CMK (cell line): ENCODE measurements at regions not wholly inside any gene's neighbourhood (a gene's known extent, or its start where the extent isn't known, plus 50 kb on each side); places are given as distances from the start of the nearest gene placed in this dataset.
"Not testable (repeated sequence)": the region's sequence is repeated elsewhere in the genome, so short reads cannot be mapped to it uniquely, and the experiment has no call there.

ENCODE experiments used
- DNase-seq: peaks from one replicate; pipeline ENCODE4 v3.0.0-alpha.2; 2010; ENCODE audit warnings: low read depth

GRCh38 chr15:35929740-35930444 is 383.9 kb upstream of the DPH6 start:
- no peak for DNase-seq

GRCh38 chr15:35931799-35932341 is 385.9 kb upstream of the DPH6 start:
- DNase-seq: no peak

GRCh38 chr15:35932531-35932930 is 386.6 kb upstream of the DPH6 start:
- DNase-seq: no peak

- DNase-seq: no peak
Measured at GRCh38 chr15:35933531-35933930, 387.6 kb upstream of the DPH6 start.

- DNase-seq: no peak
Measured at GRCh38 chr15:35934383-35935049, 388.6 kb upstream of the DPH6 start.

GRCh38 chr15:35936284-35936683 is 390.3 kb upstream of the DPH6 start:
- no peak for DNase-seq

GRCh38 chr15:35937380-35937779 is 391.4 kb upstream of the DPH6 start:
- no peak for DNase-seq

- DNase-seq: no peak
Measured at GRCh38 chr15:35944945-35945585, 399.1 kb upstream of the DPH6 start.

GRCh38 chr15:35953424-35953823 is 407.5 kb upstream of the DPH6 start:
- DNase-seq: no peak

- no peak for DNase-seq
Measured at GRCh38 chr15:35956056-35956455, 410.1 kb upstream of the DPH6 start.

- DNase-seq: no peak
Measured at GRCh38 chr15:35958021-35958420, 412.1 kb upstream of the DPH6 start.

GRCh38 chr15:35958975-35959374 is 413.0 kb upstream of the DPH6 start:
- no peak for DNase-seq

- DNase-seq: no peak
Measured at GRCh38 chr15:35963326-35963725, 417.4 kb upstream of the DPH6 start.

GRCh38 chr15:35966781-35967180 is 420.8 kb upstream of the DPH6 start:
- no peak for DNase-seq

GRCh38 chr15:35967968-35968367 is 422.0 kb upstream of the DPH6 start:
- DNase-seq: not testable (repeated sequence)

- no peak for DNase-seq
Measured at GRCh38 chr15:35973029-35973428, 427.1 kb upstream of the DPH6 start.

GRCh38 chr15:35974052-35974451 is 428.1 kb upstream of the DPH6 start:
- DNase-seq: no peak

GRCh38 chr15:35975941-35976340 is 430.0 kb upstream of the DPH6 start:
- DNase-seq: no peak

GRCh38 chr15:35979608-35980007 is 433.6 kb upstream of the DPH6 start:
- no peak for DNase-seq

GRCh38 chr15:35980719-35981118 is 434.8 kb upstream of the DPH6 start:
- DNase-seq: no peak

- DNase-seq: peak; percentile 8
Measured at GRCh38 chr15:35986191-35986721, 440.3 kb upstream of the DPH6 start.

GRCh38 chr15:35987056-35987455 is 441.1 kb upstream of the DPH6 start:
- DNase-seq: no peak

- DNase-seq: no peak
Measured at GRCh38 chr15:35991386-35991785, 445.4 kb upstream of the DPH6 start.
